ENCODE measurements at regions not wholly inside any gene's neighbourhood (a gene's known extent, or its start where the extent isn't known, plus 50 kb on each side); places are given as distances from the start of the nearest gene placed in this dataset.

DNA sequence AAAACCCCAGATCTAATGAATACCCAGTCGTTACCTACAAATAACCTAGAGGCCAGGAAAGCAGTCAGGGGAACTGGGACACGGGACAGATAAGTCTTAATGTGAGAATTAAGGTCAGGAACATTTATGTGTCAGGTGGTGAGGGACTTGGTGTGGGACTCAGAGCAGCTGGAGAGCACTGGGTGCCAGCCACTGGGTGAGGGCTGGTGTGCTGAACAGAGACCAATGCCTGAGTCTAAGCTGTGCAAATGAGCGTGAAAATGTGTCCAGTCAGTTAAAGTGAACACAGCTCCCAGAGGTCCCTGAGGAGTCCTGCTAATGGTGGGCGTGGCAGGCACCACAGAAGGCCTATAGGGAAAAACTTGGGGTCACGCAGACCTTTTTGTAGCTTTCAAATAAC is 225.9 kb downstream of the C1D start (continued):
- TF ChIP-seq RFX5 (IDR thresholded peaks at IDR 0.05; ENCODE audit: low read depth, low read length): no peak
- no peak for TF ChIP-seq YY1 (IDR thresholded peaks at IDR 0.05; ENCODE audit: low read depth, low read length)
- TF ChIP-seq PKNOX1 (IDR thresholded peaks at IDR 0.05): no peak
- no peak for TF ChIP-seq DPF2 (IDR thresholded peaks at IDR 0.05)
- TF ChIP-seq, protein P1, sequence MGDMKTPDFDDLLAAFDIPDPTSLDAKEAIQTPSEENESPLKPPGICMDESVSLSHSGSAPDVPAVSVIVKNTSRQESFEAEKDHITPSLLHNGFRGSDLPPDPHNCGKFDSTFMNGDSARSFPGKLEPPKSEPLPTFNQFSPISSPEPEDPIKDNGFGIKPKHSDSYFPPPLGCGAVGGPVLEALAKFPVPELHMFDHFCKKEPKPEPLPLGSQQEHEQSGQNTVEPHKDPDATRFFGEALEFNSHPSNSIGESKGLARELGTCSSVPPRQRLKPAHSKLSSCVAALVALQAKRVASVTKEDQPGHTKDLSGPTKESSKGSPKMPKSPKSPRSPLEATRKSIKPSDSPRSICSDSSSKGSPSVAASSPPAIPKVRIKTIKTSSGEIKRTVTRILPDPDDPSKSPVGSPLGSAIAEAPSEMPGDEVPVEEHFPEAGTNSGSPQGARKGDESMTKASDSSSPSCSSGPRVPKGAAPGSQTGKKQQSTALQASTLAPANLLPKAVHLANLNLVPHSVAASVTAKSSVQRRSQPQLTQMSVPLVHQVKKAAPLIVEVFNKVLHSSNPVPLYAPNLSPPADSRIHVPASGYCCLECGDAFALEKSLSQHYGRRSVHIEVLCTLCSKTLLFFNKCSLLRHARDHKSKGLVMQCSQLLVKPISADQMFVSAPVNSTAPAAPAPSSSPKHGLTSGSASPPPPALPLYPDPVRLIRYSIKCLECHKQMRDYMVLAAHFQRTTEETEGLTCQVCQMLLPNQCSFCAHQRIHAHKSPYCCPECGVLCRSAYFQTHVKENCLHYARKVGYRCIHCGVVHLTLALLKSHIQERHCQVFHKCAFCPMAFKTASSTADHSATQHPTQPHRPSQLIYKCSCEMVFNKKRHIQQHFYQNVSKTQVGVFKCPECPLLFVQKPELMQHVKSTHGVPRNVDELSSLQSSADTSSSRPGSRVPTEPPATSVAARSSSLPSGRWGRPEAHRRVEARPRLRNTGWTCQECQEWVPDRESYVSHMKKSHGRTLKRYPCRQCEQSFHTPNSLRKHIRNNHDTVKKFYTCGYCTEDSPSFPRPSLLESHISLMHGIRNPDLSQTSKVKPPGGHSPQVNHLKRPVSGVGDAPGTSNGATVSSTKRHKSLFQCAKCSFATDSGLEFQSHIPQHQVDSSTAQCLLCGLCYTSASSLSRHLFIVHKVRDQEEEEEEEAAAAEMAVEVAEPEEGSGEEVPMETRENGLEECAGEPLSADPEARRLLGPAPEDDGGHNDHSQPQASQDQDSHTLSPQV (IDR thresholded peaks at IDR 0.05): no peak
- TF ChIP-seq RAD21 (IDR thresholded peaks at IDR 0.05; ENCODE audit: insufficient read depth, low read depth, low read length): no peak
- no peak for TF ChIP-seq MLLT1 (IDR thresholded peaks at IDR 0.05)

Data from GM12878 (cell line).